ENCODE measurements at regions not wholly inside any gene's neighbourhood (a gene's known extent, or its start where the extent isn't known, plus 50 kb on each side); places are given as distances from the start of the nearest gene placed in this dataset.

DNA sequence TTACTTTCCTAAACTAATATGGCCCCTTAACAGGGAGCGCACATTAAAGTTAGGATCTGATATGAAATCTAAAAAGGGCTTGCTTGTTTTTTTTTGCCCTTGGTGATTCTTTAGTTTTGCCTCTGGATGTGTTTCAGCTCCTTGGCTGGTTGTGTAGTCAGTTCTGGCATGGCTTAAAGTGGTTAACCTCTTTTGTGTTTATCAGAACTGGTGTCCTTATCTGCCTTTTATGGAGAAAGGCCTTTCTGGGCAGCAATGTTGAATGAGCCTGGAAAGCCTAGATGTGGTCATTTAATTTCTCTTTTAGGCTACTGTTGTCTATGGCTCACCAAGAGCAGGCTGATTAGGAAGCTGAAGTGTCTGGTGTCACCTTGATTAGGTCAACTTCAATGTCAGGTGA lies 254.5 kb upstream of the ROPN1 start:
- DNase-seq (ENCODE audit: low spot score): no peak

DNA sequence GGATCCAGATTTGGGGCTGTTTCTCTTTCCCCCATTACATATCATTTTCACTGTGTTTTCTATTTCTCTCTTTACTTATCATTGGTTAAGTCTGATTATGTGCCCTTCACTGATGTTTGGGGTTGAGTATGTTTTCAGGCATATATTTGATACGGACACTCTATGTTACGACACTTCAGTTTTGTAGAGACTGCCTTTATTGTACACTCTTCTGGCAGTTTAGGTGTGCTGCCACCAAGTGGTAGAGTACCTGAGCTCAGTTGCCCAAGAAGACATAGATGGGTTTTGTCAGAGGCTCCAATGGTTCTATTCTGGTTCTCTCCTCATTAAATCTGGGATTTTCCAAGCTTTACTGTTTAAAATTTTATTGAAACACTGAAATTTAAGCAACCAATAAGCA lies 255.0 kb upstream of the ROPN1 start:
- no peak for DNase-seq (ENCODE audit: low spot score)

DNA sequence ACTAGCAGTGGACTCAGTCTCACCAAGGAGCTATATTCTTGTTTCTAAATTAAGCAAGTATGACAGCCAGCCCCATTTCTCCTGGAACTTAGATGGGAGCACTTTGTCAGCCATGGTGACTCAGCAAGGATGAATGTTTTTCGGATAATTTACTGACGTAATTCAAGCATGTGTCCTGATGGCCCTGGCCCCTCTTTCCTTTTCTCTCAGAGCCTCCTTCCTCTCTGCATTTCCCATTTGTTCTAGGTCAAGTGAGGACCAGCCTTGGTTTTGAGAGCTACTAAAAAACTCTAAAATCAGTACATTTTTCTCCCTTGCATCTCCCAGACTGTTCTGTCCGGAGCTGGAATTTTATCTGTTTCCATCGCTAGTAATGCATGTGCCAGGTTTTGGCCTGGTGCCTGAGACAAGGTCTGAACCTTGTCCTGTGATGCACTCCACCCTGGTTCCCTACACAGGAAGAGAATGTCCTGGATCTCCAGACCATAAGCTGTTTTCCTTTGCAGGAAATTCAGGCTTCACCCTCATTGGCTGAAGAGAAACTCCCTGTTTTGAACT lies 256.6 kb upstream of the ROPN1 start:
- DNase-seq (ENCODE audit: low spot score): no peak

DNA sequence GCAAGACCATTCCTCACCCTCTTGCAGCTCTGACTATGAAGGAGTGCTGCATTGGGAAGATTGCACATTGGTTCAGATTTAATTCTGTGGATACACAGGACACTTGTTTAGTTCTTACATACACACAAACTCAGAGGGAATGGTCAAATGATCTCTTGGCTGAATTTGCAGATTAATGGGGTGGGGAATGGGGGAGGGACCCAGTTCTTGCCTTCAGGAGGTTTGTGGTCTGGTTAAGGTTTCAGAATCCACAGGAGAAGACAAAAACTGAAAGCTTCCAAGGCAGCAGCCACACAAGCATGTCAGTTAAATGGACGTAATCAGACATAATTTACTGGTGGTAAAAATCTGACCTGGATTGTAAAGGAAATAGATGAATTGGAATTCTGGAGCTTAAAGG lies 257.1 kb upstream of the ROPN1 start:
- DNase-seq (ENCODE audit: low spot score): no peak

DNA sequence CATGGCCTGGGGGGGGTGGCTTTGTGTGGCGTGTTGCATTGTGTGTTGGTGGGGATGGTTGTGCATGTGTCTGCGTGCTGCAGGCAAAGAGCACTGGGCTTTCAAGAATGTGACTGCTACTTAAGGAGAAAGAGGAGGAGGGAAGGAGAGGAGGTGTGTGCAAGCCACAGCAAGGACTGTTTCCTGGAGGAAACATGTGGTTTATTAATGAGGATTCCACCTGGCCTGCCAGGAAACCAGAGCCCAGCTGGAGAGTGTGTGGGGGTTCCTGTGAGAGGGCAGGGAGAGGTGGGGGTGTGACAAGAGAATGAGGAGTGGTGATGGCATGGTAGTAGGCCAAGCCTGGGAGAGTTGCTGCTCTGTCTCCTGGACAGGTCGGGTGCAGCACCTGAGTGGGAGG lies 258.1 kb upstream of the ROPN1 start:
- no peak for DNase-seq (ENCODE audit: low spot score)

DNA sequence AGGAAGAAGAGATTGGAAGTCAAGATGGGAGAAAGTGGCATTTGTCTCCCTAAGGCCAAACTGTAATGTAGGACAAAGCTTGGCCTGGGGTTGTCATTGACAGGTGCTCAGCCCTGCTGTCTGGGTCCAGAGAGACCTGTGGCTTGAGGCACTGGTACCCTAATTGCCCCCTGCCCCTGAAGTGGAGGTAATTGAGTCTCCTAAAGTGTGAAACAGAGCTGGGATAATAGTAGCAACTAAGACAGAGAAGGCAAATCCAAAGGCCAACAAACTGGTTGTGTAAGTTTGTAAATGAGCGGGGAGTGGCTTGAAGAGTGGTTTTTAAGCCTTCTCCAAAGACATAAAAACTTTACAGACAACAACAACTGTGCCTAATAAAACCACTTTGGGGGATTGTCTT lies 264.2 kb upstream of the ROPN1 start:
- no peak for DNase-seq (ENCODE audit: low spot score)

DNA sequence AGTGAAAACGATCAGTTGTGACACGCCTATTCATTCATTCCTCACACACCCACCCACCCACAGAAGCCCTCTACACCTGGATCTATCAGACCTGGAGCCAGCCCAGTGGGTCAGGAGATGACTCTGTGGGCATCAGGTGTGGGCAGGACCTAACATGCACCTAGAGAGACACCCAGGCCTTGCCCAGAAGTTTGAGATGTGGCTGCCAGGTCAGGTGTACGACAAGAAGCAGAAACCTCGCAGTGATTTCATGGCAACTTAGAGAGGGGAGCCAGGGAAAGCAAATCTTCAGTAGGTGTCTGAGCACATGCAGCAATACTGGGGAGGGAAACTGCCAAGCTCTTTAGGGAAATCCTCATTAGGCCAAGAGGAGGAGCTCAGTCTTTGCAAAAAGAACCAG lies 264.7 kb upstream of the ROPN1 start:
- no peak for DNase-seq (ENCODE audit: low spot score)

DNA sequence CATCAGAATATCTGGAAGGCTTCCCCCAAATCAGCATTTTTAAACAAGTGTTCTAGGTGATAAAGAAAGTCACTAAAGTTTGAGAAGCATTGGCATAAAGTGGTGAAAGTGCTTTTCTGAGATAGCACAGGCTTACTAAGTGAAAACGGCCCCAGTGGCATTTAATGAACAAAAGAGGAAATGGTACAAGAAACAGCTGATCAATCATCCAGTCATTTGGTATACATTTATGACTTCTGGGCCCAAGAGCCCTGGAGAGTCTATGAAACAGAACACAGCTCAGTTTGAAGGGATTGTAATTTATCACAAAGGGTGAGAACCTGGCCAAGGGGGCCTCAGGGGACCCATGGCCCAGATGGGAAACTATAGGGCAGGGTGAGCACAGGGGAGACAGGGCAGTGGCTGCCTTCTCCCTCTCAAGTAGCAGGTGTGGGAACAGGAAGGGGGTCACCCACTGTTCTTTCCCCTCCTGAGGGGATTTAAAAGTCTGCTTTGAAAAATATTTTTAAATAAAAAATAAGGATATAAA lies 265.5 kb upstream of the ROPN1 start:
- DNase-seq (ENCODE audit: low spot score): no peak

DNA sequence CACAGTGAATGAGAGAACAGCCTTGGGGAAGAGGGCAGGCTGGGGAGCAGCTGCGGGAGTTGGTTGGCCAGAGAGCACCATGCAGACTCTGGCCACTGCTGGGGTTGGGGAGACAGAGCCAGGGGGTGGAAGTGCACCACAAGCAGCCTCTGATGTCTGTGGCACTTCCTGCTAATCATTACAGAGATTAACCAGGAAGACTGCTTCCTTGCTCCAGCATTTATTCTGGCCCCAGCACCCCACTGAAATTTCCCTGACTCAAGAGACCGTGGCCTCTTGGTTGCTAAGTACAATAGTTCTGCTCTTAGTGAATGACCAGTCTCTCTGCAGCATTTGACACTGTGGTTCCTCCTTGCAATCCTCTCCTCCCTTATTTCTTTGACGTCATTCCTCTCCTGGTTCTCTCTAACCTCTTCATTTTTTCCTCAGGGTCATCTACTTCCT lies 266.2 kb upstream of the ROPN1 start:
- no peak for DNase-seq (ENCODE audit: low spot score)

DNA sequence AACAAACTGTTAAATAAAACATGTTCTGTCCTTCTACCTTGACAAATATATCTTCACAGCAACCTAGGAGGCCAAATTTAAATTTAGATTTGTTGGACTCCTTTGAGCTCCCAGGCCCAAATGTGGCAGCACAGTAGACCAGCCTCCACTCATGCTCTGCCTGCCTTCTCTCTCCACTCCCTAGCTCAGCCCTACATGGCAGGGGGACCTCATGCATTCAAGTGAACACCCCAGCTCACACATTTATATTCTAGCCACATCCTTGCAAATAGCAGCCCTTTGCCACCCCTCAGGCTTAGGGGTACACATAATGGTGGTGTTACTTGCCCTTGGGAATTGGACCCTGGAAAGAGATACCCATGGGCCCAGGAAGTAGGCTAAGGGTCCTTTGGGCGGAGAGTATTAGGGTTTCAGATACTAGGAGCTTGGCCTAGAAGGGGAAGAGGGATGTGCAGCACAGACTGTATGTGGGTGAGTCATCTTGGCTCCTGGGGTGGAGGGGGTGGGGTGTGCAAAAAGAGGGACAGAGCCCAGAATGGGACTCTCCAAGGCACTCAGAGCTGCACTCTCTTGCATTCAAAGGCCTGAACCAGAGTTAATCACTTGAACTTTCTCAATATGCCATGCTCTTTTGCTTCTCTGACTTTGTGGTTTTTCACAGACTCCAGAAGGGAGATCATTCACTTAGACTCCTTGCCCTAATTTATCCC lies 268.4 kb upstream of the ROPN1 start:
- no peak for DNase-seq (ENCODE audit: low spot score)

DNA sequence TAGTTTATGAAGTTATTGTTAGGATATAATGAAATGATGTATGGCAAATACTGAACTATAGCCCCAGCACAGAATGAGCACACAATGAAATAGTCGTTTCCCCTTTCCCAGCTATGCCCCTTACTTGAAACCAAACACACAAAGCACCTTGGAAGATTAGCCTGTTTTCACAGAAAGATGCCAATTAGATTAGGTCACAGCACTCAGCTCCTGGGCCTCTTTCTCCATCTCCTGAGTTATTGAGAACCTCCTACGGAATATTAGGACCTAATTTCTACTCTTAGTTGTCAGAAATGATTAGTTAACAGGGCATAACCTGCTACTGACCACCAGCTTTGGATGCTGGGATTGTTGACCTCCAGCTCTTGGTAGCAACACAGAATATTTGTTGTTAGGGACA lies 269.4 kb upstream of the ROPN1 start:
- no peak for DNase-seq (ENCODE audit: low spot score)

DNA sequence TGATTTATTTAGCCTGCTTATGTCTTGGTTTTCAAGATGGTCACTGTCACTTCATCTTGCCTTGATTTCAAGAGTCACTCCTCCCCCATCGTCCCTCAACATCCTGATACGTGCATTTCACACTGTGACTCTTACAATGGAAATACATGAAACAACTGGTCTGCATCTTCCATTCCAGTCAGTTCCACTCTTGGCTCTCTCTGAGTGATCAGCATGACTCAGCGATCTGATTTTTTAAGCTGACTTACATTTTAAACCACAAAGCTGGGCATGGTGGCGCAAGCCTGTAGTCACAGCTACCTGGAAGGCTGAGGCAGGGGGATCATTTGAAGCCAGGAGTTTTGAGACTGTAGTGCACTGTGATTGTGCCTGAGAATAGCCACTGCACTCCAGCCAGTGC lies 271.2 kb upstream of the ROPN1 start:
- DNase-seq (ENCODE audit: low spot score): no peak

DNA sequence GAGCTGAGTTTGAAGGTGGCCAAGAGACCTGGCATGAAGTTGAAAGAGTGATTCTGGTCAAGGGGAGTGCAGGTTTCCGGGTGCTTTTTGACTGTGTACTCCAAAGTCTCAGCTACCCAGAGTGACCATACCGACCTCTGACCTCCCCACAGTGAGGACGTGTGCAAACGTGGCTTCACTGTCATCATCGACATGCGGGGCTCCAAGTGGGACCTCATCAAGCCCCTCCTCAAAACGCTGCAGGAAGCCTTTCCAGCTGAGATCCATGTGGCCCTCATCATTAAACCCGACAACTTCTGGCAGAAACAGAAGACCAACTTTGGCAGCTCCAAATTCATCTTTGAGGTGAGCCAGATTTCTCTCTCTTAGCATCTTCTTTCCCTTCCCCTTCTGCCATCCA lies 272.4 kb upstream of the ROPN1 start:
- DNase-seq (ENCODE audit: low spot score): no peak

DNA sequence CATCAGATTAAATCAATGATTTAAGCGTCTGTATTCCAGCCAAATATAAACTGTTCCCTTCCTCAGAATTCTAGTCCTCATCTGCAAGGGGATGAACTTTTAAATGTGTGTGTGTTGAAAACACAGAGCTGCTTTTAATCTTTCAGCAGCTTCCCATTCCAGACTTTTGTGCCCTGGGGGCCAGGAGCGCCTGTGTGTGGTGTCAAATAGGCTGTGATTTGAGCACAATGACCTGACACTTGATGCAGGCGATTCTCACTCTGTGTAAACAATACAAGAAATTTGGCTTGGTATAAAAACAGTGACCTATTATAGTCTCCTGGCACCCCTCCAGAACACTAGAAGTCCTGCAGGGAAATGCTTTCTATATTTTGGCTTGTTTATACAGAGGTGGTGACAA lies 274.6 kb upstream of the ROPN1 start:
- DNase-seq (ENCODE audit: low spot score): no peak

DNA sequence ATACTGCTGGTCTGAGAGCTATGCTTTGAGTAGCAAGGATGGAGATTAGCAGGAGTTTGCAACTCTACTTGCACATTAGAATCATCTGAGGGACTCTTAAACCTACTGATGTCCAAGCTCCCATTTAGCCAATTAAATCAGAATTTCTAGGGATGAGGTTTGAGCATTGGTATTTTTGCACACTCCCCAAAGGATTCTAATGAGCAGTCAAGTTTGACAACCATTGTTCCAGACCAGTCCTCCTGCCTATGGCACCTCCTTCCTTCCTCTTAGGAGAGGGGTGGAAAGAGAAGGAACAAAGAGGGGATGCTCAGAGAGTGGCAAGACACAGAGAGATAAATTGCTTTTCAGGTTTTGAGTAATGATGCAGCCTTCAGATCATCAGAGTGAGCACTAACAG lies 275.5 kb upstream of the ROPN1 start:
- DNase-seq (ENCODE audit: low spot score): no peak

DNA sequence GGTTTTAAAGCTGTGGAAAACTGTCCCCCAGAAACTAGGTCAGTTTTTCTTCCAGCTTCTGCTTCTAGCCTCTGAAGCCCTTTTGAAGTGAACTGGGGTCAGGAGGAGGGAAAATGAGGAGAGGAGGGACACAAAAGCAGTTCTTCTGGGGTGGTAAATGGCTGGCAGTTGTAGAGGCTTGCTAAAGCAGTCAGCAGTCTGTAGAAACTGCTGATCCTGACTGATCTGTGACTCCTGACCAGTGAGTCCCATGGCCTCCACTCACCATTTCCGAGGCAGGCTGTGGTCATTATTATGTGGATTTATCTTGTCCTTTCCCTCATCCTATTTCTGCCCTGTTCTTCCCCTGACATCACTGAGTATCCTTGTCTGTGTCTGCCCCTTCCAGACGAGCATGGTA lies 276.4 kb upstream of the ROPN1 start:
- DNase-seq (ENCODE audit: low spot score): no peak

DNA sequence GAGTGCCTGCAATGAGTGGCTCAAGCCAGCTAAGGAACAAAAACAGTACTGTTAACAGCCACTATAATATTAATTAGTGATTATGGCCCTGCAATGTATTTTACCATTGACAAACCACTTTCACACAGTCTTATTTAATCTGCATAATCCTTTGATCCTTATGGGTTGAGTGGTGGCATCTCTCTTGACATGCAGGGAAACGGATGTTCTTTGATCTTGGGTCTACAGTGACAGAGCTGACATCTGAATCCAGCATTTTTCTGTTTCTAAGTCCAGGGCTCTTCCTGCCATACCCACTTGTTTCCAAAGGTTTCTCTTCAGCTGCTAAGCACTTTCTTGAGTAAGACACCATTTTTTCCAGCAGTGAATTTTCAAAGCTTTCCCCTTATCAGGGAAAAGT lies 277.7 kb upstream of the ROPN1 start:
- DNase-seq (ENCODE audit: low spot score): no peak

DNA sequence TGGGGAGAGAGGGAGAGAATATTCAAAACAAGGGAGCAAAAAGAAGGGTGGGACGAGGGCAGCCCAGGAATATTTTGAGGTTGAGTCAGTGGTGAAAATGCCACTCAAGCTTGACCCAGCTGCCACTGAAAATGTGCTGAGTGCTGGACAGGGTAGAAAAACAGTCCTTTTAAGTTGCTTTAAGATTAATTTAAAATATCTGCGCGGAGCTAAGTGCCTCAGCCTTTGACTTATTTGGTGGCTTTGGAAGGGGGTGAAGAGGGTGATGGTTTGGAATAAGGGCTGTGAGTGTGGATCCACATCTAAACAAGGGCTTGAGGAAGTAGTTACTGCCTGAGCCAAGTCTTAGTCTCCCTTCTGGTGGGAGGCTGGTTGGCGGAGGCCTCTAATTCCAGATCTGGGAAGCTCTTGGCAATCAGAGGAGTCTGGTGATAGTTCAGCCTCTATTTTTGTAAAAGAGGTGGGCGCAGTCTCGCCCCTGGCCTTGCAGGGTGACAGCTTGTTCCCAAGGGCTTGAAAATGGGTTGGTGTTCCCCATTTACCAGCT lies 280.8 kb upstream of the ROPN1 start:
- DNase-seq (ENCODE audit: low spot score): no peak

DNA sequence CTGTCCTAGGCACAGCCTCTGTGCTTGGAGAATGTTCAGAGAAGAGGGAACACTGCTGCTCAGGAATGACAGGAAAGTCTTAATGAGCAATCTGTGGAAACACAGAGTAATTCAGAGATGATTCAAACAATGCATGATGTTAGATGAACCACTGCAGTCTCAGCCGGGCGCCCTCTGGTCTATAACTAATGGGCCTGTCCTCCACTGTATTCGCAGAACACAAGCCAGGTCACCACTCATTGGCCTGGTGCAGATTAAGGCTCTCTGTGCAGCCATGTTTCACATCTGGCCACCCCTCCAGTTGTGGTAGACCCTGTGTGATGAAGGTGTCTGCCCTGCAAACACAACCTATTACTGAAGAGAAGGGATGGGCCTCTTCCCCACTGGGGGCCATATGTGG lies 281.7 kb upstream of the ROPN1 start:
- no peak for DNase-seq (ENCODE audit: low spot score)

DNA sequence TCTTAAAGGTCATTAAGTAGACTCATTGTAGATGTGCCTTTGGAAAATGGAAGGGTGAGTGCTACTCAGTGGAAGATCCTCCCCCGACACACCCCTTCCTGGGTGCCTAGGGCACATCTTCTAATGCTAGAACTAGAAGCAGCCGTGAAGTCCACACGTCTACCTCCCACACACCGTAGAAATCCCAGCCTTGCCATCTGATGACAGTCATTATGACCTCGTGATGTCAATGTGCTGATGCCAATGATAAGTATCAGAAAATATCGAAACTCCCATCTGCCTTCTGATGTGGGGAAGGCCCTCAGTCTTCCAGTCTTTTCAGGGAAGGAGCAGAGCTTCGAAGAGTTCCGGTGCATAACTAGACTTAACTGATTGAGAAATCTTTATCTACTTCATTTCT lies 282.1 kb upstream of the ROPN1 start:
- DNase-seq (ENCODE audit: low spot score): no peak

DNA sequence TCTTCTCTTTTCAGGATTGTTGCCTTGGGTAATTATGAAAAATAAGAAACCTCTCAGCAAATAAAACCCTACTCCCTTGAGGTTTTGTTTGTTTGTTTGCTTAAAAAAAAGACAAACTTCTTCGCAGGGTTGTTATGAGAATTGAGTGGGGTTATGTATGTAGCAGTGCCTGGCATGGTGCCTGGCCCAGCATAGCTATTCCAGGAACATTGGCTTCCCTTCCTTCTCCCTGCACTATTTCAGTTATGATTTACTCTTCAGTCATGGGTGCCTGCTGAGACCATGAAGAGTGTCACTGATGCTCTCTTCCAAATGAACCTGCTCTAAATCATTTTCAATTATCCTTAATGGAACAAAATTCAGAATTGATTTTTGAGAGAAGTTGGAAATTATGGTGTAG lies 283.5 kb upstream of the ROPN1 start:
- DNase-seq (ENCODE audit: low spot score): no peak

DNA sequence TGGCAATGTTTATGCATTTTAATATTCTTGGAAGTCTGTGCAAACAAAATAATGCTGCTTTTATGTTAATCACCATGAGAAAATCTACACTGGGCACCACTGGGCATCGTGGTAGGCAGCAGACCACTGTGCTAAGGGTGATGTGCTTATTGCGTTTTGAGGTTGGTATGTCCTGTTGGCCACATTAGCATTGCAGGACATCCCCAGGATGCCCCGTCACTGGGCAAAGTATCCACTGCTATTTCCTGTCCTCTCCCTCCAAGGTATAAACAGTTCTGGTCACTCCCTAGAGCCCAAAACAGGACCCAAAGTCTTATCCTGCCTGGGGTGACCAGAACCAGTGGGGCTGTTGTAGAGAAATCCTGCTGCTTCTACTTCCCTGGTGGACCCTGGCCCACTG lies 284.2 kb upstream of the ROPN1 start:
- DNase-seq (ENCODE audit: low spot score): no peak

DNA sequence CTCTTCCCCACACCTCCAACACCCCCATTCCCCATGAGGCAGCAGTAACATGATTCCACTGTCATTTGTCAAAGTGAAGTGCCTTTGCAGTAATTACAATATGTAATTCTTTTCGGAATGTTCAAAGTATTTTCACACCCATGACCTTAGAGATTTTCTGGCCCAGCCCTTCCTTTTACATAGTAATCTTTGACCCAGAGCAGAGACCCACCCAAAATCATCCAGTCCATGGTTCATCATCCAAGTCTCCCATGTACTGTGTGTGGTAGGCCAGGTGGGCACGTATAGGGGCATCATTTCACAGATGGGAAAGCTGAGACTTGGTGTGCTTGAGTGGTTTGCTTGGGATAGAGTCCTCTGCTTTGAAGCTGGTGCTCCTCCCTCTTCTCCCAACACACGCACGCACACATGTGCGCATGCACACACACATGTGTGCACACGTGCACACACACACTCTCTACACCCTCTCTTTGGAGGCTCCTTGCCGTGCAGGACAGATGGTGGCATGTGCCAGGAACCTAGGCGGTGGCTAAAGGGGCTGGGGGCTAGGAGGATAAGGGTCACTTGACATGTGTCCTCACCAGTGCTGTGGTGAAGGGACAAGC lies 284.7 kb upstream of the ROPN1 start:
- no peak for DNase-seq (ENCODE audit: low spot score)

All from D341Med (cell line).